ENCODE measurements at regions not wholly inside any gene's neighbourhood (a gene's known extent, or its start where the extent isn't known, plus 50 kb on each side); places are given as distances from the start of the nearest gene placed in this dataset.
"Not testable (repeated sequence)": the region's sequence is repeated elsewhere in the genome, so short reads cannot be mapped to it uniquely, and the experiment has no call there.

DNA sequence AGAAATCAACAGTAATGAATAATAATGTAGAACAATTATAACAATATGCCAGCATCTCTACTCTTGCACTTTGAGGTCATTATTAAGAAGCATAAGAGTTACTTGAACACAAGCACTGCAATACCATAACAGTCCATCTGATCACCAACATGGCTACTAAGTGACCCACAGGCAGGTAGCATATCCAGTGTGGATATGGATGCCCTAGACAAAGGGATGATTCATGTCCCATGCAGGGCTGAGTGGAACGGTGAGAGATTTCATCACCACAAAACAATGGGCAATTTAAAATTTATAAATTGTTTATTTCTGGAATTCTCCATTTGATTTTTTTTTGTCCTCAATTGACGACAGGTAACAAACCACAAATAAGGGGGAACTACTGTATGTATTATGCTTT is 107.7 kb upstream of the TSC22D2 start:
- FAIRE-seq = no peak

DNA sequence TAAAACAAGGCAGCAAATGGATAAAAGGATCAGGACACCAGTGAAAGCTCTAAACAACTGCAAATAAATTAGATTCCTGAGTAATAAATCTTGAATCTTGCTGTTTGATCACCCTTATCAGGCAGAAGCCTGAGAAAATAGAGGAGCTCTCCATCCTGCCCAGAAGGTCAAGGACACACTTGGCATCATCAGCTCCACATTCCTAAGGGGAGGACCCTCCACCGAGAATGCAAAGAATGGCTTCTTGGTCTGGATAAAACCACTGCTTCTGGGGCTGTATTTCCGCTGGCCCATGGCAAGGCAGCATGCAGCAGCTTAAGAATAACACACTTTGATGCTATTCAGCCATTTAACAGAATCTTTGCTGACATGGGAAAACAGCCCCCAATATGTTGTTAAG is 108.9 kb upstream of the TSC22D2 start:
- no peak for FAIRE-seq

DNA sequence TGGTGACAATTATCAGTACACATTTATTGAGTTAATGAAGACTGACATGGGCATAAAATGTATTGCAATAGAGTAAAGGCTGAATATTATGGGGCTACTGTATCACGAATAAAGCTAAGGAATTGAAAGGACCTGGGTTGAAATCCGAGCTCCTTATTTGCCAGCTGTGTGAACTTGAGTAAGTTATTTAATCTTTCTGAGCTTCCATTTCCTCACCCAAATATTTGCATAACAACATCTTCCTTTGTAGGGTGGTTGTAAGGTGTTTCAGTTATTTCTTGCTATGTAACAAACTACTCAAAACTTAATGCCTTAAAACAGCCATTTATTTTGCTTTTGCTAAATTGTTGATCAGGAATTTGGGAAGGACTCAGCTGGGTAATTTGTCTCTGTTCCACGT is 111.1 kb upstream of the TSC22D2 start:
- no peak for FAIRE-seq

DNA sequence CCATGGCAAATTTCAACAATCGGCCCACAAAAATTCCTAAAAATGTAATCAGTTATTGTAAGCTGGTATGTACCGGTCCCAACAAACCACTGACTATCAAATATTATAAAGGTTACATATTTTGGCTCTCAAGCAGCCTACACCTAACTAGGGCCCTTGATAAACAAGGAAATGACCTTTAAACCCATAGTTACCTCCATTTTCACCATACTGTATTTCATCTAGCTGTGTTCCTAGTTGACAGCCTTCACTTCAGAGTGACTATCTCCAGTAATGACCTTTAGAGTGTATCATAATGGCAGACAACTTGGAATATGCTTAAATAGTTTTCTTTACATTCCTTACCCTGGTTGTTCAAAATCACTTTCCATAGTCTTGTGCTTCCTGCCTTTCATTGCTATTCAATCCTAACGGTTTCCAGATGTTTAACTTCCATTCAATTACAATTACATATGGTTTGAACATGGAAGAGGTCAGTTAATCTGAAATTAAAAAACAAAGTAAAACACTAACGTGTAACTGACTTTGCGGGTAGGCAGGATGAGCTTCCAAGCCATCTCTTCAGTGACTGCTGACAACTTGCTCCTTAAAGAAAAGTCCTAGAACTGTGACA is 111.9 kb upstream of the TSC22D2 start:
- FAIRE-seq = no peak

DNA sequence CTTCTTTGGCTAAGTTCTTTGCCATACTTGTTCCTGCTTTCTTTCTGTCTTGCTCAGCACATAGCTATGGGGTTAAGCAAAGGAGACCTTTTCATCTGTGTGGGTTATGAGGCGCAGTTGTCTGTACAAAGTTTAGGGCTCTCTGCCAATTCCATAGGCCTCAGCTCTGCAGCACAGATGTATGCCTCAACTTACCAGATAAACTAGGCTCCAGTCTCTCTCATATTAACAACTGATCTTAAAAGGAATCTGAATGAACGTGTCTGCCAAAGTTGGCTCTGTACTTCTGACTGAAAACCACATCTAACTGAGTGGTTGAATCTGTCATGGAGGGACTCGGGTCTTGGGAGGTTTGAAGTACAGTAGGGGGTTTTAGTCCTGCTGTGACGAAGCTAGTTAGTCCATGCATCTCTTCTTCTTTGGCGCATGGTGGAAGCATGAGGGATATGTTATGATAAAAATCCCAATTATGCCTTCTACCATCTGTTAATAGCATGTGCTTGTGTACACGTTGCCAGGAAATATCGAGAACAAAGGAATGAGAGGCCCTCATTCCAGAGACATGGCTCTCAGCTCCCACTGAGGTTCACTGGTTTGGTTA is 114.6 kb upstream of the TSC22D2 start:
- no peak for FAIRE-seq

DNA sequence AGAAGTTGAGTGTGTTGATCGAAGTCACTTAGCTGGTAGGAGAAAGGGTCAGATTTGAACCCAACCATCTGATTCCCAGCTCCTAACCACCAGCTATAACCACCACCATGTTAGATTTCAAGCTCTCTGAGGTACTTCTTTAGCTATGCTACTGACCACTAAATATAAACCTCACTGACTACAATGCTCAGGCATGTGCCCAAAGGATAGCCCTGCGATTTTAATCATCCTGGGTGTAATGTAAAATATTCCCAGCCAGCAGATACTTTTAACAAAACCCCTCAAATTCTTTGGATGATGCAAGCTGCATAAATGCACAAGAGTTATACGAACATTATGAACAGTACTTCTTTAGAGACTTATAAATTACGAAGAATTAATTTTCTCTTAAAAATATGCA is 115.2 kb upstream of the TSC22D2 start:
- FAIRE-seq = no peak

DNA sequence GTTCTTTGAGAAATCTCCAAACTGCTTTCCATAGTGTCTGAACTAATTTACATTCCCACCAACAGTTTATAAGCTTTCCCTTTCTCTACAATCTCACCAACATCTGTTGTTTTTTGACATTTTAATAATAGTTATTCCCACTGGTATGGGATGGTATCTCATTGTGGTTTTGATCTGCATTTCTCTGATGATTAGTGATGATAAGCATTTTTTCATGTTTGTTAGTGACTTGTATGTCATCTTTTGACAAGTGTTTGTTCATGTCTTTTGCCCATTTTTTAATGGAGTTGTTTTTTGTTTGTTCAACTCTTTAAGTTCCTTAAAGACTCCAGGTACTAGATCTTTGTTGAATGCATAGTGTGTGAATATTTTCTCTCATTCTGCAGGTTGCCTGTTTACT is 116.6 kb upstream of the TSC22D2 start:
- FAIRE-seq = no peak

DNA sequence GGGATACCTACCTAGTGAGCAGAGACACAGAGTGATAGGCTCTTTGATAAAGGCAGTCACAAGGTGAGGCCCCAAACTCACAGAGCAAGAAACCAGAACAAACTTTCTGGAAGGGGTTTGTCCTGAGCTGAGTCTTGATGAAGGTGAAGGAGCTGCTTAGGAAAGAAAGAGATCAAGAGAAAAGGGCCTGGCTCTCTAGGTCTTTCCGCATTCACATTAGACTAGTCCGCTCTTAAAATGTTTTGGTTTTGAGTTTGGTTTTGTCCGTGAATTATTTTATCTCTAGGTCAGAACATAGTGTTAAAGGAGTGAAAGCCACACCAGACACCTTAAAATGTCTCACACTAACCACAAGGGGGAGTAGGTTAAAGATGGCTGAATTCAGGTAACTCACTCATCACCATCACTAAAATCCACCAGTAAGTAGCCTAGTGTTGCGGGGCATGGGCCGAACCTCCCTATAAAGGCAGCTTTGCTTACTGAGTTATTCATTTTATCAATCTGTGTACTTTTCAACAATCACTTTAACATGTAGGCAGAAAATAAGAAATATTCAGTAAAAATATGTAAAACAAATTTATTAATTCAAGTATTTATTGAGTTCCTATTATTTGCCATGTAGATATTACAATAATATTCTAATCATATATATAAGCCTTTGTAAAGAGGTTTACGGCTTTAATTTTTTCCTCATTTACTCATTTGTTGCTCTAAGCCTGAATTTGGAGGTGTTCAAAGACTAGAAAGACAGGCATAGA is 121.5 kb upstream of the TSC22D2 start:
- FAIRE-seq = no peak

DNA sequence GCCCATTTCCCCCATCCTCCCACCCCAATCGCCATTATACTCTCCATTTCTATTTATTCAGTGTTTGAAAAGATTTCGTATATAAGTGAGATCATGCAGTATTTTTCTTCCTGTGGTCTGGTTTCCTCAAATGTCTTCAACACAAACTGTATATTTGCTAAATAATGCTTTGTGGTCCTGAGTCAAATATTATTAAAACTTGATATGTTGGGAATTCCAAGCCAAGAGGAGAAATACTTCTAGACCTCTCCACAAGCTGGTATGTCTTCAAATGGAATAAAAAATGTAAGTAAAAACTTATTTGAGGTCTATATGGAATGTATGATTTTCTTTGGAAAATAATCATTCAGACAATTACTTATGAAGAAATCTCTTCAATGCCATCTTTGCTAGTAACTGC is 122.5 kb upstream of the TSC22D2 start:
- no peak for FAIRE-seq

DNA sequence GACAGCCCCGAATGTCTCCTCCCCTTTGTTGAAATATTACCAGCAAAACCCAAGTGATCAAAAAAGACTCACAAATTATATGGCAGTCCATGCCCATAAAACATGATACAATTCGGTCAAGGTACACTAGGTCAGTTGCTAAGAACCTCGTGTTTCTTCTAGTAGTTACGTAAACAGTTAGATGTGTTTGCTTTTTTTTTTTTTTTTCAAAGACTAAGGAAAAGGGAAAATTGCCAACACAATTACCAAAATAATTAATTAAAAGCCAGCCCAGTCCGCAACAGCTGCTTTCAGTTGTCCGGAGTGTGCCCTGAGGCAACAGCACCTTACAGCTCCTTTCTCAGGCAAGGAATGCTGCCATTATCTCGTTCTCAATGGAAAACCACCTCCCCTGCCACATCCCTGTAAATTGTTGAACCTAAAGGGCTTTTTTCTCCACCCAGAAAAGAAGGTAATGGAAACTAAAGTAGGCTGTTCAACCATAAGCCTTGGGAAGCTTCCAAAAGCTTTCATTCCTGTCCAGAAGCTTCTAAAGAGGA is 129.2 kb upstream of the TSC22D2 start:
- no peak for FAIRE-seq

DNA sequence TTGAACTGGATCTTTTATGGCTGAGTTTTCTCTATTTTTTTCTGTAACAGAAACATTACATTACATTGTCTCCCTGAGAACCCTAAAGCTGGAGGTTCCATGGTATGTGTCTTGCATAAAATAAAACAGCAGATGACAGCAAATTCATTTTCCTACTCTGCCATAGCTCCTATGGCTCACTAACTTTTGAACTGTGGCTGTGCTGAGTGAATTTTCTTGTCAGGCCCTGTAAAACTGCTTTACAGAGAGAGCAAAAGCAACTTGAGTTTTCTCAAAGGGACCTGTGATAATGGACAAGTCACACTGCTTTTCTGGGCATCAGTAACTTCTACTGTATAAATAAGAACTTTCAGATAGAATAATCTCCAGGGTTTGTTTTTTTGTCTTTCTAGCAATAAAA is 129.9 kb upstream of the TSC22D2 start:
- no peak for FAIRE-seq

DNA sequence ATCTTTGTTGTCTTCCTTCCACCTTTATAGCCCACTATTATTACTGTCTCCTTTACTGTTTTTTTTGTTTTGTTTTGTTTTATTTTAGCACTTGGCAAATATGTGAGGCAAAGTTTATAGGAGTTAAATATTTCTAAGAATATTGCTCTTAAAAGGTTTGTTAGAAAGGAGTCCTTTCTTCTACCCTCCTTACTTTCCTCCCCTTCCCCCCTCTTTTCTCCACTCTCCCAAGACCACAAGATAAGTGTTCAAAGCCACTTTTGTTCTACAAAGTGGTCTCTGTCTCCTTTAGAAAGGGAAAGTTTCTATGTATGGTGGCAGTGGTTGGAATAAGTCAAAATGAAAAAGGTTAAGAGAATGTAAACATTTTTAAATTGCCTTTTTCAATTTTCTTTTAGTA is 130.7 kb upstream of the TSC22D2 start:
- FAIRE-seq = no peak

DNA sequence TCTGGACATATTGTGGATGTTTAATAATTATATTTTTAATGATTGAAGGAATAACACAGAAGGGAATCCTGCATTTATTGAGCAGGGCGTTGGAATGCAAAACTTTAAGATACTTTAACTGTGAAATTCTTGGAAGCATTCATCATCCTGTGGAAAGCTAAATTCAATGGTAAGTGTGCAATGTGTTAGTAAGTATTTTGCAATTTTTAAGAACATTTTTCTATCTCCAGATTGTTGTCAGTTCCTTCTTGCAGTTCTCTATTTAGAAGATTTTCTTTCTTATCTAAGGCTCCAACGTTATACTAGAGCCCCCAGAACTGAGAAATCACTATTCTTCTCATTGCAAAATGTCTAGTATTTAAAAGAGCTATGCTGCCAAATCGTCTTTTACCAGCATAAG is 132.2 kb upstream of the TSC22D2 start:
- FAIRE-seq = no peak

DNA sequence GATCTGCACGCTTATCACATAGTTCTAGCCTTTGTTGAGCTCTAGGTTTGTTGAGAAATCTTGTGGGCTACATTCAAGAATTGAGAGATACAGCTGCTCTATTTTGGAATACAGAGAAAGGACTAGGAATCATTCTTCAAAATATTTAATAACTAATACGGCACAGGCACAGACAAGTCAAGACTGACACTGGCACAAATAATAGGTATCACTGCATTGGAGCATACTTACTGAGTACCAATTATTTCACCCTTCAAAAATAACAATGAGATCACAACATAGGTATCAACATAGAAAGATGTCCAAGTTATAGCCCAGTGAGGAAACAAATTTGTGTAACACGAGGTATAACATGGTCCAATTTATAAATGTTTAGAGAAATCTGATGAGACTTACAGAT is 133.7 kb upstream of the TSC22D2 start:
- no peak for FAIRE-seq

DNA sequence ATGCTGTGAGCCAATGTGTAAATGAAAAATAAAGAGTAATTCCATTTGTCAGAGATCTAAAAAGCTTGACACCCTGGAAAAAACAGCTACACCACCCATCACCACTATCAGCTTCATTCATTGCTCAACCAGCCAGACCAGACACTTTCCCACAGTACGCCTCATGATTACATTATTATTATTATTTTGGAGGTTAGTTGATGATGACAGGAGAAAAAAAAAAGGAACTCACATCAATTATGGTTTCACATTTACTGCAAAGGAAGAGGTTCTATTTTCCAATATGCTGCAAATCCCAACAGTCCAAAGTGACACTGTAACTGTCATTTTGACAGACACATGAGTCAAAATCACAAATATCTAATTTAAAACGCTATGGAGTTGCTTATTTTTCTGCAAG is 134.7 kb upstream of the TSC22D2 start:
- no peak for FAIRE-seq

DNA sequence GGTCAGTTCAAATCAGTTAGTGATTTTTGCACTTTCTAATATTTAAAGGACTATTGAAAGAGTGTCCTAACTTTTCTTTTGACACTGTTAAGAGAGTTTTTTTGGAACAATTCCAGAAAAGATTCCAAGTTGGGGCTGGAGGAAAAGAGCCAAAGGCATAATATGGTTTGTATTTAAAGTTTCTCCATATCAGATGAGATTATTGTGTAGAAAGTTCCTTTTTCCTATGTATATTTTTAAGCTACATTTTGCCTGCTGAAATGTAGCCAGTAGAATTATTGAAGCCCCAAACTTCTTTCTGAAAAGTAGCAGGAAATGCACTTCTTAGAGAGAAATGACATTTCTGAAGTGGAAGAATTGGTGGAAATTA is 136.5 kb upstream of the TSC22D2 start:
- FAIRE-seq = no peak

DNA sequence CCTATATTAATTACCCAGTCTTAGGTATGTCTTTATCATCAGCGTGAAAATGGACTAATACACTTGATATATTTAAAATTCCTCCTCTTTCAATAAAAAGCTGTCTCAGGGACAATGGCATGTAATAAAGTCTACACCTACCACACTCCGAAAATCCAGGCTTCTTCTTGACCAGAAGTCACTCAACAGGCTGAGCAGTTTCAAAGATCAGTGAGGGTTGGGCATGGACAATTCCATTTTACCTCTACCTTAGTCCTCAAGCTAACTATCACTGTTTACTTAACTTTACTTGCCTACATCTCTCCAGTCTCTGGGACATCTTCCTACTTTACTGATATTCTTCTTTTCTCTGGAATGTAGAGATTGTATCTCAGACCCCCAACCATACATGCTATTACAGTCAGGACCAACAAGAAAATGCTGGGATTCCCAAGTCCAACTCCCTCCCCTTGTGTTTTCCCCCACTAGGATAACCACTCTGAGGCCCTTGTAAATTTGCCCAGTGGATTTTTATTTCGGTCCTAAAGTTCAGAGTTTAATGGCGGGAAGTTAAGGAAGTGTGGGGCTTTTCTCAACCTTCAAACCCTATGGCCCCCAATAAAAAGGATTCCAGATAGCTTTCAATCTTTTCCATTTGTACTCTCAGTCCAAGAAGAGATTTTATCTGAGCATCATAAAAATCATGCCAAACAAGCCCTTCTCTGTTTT is 137.1 kb upstream of the TSC22D2 start:
- FAIRE-seq = no peak

DNA sequence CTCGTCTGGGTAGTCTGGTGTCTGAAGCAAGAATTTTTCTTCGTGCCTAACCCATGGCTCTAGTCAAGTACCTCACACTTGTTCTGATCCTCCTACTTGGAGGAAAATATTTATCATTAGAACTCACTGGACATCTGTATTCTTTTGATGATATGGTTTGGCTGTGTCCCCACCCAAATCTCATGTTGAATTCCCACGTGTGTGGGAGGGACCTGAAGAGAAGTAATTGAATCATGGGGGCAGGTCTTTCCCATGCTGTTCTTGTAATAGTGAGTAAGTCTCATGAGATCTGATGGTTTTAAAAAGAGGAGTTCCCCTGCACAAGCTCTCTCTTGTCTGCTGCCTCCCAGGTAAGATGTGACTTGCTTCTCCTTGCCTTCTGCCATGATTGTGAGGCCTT is 137.7 kb upstream of the TSC22D2 start:
- FAIRE-seq = not testable (repeated sequence)

DNA sequence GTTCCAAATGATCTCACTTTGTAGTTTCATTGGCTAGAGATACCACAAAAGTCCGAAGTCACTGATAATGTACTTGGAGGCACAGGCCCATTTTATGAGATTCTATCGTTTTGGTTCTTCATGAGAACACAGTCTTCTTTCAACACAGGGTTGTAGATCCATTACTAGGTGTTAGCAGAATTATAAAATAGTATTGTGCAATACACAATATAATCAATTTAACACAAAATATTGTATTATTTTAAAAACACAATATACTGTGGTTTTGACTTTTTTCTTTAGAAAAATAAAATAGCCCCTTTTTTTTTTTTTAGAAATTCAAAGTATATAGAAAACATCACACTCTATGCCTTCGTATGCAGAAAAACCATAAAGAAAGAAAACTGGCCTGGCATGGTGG is 138.6 kb upstream of the TSC22D2 start:
- FAIRE-seq = no peak

DNA sequence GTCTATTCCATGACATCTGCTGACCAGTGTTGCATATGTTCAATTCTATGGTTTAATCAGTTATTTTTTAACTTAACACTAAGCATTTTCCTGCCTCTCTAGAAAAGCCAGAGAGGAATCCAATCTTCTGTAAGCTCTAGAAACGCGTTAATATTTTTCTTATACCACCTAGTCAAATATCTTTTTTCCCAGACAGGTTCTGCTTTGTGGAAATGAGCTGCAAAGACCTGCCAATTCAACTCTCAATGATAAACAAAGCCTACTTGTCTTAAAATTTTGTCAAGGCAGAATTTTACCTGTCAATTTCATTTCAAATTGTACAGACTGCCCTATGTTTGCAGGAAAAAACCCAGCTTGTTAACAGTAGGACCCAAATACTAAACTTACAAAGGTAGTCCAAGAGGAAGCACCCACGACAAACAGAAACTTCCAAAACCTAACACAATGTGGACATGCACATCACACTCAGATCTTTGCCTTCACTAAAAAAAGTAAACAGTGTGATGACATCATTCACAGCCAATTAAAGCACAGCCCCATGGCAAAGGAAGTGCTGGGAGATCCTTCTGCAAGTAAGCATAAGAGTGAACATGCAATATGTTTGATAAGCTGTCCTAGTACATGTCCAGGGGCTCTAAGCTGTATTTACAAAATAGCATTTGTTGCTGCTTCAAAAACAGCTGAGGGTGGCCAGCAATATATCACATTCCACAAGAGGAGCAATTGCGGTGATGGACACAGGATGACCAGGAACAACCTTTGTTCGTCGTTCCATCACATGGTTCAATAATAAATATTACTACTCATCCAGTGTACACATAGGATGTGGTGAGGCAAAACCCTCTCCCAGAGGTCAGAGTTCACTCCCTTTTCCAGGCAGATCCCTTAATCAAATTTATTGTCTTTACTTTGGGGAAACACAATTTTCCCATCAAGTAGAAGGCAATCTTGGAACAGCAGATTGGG is 139.4 kb upstream of the TSC22D2 start:
- no peak for FAIRE-seq

DNA sequence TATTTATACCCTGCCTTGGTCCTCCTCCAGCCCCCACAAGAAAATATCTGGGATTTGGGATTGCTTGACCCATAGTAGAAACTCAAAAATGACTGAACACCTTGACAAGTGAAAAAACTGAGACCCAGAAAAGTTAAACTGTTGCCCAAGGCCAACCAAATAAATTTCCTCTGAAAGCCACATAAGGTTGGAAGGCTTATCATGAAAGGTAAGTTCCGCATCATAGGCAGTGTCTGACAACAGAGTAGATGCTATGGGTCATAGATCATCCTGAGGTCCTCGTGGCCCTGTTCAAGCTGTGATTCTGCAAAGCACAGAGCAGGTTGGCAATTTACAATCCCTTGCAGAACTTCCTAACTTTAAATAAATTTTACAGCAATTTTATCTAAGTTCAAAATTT is 140.8 kb upstream of the TSC22D2 start:
- no peak for FAIRE-seq

DNA sequence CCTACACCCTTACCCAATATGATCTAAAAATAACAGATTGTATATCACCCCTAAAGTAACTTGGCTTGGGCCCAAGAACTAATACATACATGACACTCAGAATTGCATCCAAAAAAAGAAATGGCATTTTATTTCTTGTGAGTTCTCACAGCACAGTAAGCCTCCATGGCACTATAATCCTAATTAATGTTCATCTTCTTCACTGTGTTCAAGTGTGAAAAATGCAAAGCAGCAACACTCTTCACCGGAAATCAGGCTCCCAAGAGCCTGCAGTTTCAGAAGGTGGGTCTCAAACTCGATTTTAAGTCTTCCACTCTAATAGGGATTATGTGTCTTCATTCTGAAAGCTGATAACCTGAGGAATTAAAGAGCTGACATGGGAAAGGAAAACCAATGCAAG is 142.8 kb upstream of the TSC22D2 start:
- no peak for FAIRE-seq

Data from A204.1 (cell line).